ENCODE measurements at regions not wholly inside any gene's neighbourhood (a gene's known extent, or its start where the extent isn't known, plus 50 kb on each side); places are given as distances from the start of the nearest gene placed in this dataset.

DNA sequence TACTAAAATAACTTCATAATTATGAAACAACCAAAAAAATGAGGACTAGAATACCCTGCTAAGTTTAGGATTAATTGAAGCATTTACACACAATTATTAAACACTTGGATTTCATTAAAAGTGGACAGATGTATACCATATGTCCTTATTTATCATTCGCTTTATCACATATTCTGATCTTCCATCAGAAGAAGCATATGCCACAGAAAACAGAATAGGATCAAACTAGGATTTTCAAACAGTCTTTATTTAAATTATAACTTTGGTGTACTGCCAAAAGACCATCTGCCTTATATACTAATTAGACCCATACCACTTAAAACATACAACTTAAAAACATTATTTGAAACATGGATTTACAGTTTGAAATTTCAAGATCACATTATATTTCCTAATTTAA lies 727.1 kb upstream of the KLHL1 start (continued):
- TF ChIP-seq, protein P1, sequence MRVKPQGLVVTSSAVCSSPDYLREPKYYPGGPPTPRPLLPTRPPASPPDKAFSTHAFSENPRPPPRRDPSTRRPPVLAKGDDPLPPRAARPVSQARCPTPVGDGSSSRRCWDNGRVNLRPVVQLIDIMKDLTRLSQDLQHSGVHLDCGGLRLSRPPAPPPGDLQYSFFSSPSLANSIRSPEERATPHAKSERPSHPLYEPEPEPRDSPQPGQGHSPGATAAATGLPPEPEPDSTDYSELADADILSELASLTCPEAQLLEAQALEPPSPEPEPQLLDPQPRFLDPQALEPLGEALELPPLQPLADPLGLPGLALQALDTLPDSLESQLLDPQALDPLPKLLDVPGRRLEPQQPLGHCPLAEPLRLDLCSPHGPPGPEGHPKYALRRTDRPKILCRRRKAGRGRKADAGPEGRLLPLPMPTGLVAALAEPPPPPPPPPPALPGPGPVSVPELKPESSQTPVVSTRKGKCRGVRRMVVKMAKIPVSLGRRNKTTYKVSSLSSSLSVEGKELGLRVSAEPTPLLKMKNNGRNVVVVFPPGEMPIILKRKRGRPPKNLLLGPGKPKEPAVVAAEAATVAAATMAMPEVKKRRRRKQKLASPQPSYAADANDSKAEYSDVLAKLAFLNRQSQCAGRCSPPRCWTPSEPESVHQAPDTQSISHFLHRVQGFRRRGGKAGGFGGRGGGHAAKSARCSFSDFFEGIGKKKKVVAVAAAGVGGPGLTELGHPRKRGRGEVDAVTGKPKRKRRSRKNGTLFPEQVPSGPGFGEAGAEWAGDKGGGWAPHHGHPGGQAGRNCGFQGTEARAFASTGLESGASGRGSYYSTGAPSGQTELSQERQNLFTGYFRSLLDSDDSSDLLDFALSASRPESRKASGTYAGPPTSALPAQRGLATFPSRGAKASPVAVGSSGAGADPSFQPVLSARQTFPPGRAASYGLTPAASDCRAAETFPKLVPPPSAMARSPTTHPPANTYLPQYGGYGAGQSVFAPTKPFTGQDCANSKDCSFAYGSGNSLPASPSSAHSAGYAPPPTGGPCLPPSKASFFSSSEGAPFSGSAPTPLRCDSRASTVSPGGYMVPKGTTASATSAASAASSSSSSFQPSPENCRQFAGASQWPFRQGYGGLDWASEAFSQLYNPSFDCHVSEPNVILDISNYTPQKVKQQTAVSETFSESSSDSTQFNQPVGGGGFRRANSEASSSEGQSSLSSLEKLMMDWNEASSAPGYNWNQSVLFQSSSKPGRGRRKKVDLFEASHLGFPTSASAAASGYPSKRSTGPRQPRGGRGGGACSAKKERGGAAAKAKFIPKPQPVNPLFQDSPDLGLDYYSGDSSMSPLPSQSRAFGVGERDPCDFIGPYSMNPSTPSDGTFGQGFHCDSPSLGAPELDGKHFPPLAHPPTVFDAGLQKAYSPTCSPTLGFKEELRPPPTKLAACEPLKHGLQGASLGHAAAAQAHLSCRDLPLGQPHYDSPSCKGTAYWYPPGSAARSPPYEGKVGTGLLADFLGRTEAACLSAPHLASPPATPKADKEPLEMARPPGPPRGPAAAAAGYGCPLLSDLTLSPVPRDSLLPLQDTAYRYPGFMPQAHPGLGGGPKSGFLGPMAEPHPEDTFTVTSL (CRISPR knock-in tag; IDR thresholded peaks at IDR 0.05; ENCODE audit: borderline replicate concordance), result no peak
- no peak for TF ChIP-seq ARID3A (IDR thresholded peaks at IDR 0.05; ENCODE audit: low read depth, low read length)

DNA sequence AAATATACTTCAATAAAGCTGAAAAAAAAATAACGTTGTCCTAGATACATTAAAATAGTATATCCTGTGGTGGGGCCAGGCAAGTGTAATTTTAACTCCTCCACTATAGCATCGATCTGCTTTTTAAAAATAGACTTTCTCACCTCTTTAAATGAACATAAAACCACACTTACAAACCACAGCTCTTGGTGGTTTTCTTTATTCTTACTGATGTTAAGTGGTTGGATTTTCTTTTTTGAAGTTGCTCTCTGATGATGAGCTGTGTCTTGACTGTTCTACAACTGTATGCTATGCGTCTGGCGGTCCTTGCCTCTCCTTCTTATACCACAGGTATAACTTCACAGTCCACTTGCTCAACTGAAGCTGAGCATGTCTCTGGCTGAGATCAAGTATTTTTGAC lies 721.5 kb upstream of the KLHL1 start:
- 5% methylated on average over 4 of the region's 4 CpGs for WGBS (ENCODE audit: low lambda C conversion rate)
- POLR2A ChIA-PET, result no interaction called here
- Histone ChIP-seq H4K20me1 (ENCODE audit: insufficient read depth, low read length) (no peaks in the 10 kb centered on the region), H2AFZ (ENCODE audit: low read length) (no peak overlapping the region), H3K36me3 (replicated peaks in 1 of 2; ENCODE audit: control insufficient read depth in 1 of 2, insufficient read depth in 2 of 2, low read length in 2 of 2) (no peaks in the 10 kb centered on the region), H3K9ac (ENCODE audit: insufficient read depth, low read depth, low read length) (no peak overlapping the region), H3K4me2 (ENCODE audit: low read depth, low read length) (no peak overlapping the region), H3K9me3 (ENCODE audit: low read length) (no peaks in the 10 kb centered on the region), H3K4me1 (ENCODE audit: insufficient read depth, low read length) (no peaks in the 10 kb centered on the region), H3K4me3 (replicated peaks in 1 of 3; ENCODE audit: insufficient read depth in 1 of 3, low read depth in 2 of 3, low read length in 3 of 3) (no peak overlapping the region), H3K79me2 (ENCODE audit: insufficient read depth, low read length) (no peaks in the 10 kb centered on the region), H3K27me3 (ENCODE audit: control insufficient read depth in 1 of 2, insufficient read depth in 2 of 2, low read length in 2 of 2) (no peaks in the 10 kb centered on the region), H3K27ac (ENCODE audit: extremely low read length, insufficient read depth, low read length) (no peak overlapping the region)
- in situ Hi-C loops (cut with HindIII; ENCODE audit: extremely low pct_ligation_motif_present, low pct_unique_long_range_greater_than_20kb) (no loop called here), intact Hi-C loops (cut with micrococcal nuclease; ENCODE audit: unreplicated experiment) (no loop called here)
- FAIRE-seq (no peak), DNase-seq (ENCODE audit: low spot score) (no peak), ATAC-seq (no peak)
- no TSS peak for BruUV-seq (replicated peaks)
- CTCF ChIA-PET (ENCODE audit: low intra/inter-chr PET ratio, low total read pairs), result no interaction called here
- no peak for TF ChIP-seq NFIB (CRISPR knock-in tag; IDR thresholded peaks at IDR 0.05; ENCODE audit: borderline replicate concordance)
- TF ChIP-seq XRCC5 (optimal IDR thresholded peaks at IDR 0.05; ENCODE audit: low read length), result no peak
- no peak for TF ChIP-seq ZBTB34 (CRISPR knock-in tag; IDR thresholded peaks at IDR 0.05)
- TF ChIP-seq ZGPAT (CRISPR knock-in tag; IDR thresholded peaks at IDR 0.05), result no peak
- TF ChIP-seq, protein P2, sequence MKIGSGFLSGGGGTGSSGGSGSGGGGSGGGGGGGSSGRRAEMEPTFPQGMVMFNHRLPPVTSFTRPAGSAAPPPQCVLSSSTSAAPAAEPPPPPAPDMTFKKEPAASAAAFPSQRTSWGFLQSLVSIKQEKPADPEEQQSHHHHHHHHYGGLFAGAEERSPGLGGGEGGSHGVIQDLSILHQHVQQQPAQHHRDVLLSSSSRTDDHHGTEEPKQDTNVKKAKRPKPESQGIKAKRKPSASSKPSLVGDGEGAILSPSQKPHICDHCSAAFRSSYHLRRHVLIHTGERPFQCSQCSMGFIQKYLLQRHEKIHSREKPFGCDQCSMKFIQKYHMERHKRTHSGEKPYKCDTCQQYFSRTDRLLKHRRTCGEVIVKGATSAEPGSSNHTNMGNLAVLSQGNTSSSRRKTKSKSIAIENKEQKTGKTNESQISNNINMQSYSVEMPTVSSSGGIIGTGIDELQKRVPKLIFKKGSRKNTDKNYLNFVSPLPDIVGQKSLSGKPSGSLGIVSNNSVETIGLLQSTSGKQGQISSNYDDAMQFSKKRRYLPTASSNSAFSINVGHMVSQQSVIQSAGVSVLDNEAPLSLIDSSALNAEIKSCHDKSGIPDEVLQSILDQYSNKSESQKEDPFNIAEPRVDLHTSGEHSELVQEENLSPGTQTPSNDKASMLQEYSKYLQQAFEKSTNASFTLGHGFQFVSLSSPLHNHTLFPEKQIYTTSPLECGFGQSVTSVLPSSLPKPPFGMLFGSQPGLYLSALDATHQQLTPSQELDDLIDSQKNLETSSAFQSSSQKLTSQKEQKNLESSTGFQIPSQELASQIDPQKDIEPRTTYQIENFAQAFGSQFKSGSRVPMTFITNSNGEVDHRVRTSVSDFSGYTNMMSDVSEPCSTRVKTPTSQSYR (CRISPR knock-in tag; IDR thresholded peaks at IDR 0.05; ENCODE audit: borderline replicate concordance), result no peak
- no peak for TF ChIP-seq NKX3-1 (CRISPR knock-in tag; IDR thresholded peaks at IDR 0.05)
- TF ChIP-seq ELF4 (CRISPR knock-in tag; IDR thresholded peaks at IDR 0.05; ENCODE audit: borderline replicate concordance), result no peak
